H1 (cell line): ENCODE measurements at regions not wholly inside any gene's neighbourhood (a gene's known extent, or its start where the extent isn't known, plus 50 kb on each side); places are given as distances from the start of the nearest gene placed in this dataset.

Source experiments
- ATF3 ChIP-seq: IDR thresholded peaks from 2 replicates; pipeline ENCODE4 v1.6.1; 2011; ENCODE audit warnings: low read depth, mild to moderate bottlenecking, low read length; ENCODE audit not compliant: insufficient read depth
- SIX5 ChIP-seq: IDR thresholded peaks from 2 replicates; pipeline ENCODE4 v1.6.1; 2011; ENCODE audit warnings: mild to moderate bottlenecking, low read depth, low read length
- ZNF274 ChIP-seq: IDR thresholded peaks from 2 replicates; pipeline ENCODE4 v1.7.0; 2012; ENCODE audit warnings: low read length, borderline replicate concordance; ENCODE audit errors: extremely low read depth

DNA sequence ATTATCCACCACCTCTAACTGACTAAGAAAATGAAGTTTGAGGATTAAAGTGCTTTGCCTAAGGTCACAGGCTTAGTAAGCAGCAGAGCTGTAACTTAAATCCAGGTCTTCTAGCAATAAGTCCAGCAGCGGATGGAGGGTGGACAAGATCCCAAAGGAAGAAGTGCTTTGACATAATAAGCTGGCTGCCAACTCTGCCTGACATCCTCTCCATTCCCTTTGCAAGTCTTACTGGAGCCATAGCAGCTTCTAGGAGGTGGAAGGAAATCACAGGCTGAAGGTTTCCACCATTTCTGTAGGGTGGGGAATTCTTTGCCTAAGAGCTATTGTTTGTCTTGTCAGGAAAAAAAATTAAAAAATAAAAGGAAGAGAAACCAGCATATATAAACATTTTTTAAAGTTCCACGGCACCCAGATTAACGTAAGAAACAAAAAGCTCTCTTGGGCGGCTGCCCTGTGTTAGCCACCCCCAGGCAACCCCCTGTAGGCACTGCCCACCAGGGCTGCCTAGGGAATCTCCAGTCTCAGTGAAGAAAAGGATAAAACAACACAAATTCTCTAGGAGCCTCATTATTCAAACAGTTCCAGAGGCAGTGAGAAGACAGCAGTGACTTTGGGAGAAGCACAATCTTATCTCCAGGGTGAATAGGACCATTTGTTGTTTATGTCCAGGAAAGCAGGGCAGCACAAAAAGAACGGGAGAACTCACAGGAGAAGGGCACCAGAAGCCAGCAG, 380.8 kb upstream of the CADM1 start (continued):
- TF ChIP-seq ATF3 (no peak), ZNF274 (no peak), SIX5 (no peak)
